Stimulated activated CD4-positive, alpha-beta T cell treated with anti-CD3 and anti-CD28 coated beads, Interleukin-15, amount 100 ng/mL, for 1 hour (primary cell): ENCODE measurements at regions not wholly inside any gene's neighbourhood (a gene's known extent, or its start where the extent isn't known, plus 50 kb on each side); places are given as distances from the start of the nearest gene placed in this dataset.
"Not testable (repeated sequence)": the region's sequence is repeated elsewhere in the genome, so short reads cannot be mapped to it uniquely, and the experiment has no call there.

Source experiments
- DNase-seq, 2 donors: peaks; one replicate each; pipeline ENCODE4 v3.0.0-alpha.2; 2020; ENCODE audit warnings: low read depth in 1 of 2, low spot score in 1 of 2

DNA sequence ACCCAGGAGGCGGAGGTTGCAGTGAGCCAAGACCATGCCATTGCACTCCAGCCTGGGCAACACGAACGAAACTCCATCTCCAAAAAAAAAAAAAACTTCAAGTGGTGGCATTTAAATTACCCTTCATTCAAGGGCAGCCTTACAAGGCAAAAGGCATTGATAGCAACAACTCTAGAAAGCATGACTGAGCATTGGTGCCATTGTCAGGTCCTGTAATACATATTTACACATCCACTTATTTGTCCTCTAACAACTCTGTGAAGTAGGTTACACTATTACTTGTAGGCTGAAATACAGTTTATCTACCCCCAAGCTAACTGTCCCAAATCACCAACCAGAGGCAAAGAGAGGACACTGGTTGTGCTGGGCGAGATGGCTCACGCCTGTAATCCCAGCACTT lies 52.7 kb upstream of the LARP1 start:
- DNase-seq = no peak

DNA sequence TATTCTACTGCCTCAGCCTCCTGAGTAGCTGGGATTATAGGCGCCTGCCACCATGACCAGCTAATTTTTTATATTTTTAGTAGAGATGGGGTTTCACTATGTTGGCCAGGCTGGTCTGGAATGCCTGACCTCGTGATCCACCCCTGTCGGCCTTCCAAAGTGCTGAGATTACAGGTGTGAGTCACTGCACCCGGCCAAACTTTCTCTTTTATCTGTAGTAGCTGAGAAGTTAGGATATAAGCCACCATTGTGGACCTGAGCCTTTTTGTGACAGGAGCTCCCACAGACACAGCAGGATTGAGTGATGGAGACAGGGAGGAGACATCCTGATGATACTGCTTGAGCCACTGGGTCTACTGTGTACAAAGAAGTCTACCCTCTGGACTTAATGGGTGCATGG lies 53.5 kb upstream of the LARP1 start:
- DNase-seq = not testable (repeated sequence)

DNA sequence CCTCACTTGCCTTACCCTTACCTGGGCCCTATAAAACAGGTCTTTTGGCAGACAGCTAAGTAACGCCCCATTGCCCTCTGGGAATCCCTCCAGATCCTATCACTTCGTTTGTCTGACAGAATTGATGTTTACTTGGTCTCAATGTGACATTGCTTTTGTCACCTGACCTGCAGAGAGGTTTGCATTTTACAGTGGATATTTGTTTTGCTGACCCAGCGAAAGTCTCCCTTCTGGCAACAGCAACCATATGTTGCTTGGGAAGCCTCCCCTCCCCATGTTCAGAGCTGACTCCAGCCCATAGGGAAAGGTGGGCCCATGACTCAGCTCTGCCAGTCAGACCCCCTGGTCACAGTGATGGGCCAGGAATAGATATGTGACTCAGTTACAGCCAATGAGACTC lies 54.0 kb upstream of the LARP1 start:
- no peak for DNase-seq

DNA sequence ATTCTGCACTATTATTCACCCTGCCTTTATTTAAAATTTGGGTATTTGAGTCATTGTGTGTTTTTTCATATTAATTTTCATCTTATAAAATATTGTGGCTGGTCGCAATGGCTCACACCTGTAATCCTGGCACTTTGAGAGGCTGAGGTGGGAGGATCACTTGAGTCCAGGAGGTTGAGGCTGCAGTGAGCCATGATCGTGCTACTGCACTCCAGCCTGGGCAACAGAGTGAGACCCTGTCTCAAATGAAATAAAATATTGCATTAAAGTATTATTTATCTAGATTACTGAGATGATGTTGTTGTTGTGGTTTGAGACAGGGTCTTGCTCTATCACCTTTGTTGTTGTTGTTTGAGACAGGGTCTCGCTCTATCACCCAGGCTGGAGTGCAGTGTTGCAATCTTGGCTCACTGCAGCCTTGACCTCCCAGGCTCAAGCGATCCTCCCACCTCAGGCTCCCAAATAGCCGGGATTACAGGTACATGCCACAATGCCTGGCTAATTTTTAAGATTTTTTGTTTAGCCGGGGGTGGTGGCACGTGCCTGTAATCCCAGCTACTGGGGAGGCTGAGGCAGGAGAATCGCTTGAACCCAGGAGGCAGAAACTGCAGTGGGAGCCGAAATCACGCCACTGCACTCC lies 54.8 kb upstream of the LARP1 start:
- DNase-seq = not testable (repeated sequence)

DNA sequence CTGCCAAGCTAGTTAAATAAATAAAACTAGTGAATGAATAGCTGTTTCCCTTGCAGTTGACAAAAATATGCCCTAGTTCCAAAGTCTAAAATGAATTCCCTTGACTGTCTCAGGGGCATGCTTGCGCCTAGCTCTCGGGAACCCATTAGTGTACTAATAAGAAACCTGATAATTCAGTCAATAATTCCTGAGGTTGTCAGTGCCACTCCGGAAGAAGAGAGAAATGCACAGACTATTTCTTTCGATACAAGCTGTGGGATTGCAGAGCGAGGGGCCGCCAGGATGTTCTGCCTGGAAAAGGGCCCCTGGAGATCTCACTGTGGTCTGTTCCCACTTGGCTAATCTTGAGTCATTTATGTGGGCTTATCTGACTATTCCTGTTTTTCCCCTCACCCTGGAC lies 56.4 kb upstream of the LARP1 start:
- no peak for DNase-seq

DNA sequence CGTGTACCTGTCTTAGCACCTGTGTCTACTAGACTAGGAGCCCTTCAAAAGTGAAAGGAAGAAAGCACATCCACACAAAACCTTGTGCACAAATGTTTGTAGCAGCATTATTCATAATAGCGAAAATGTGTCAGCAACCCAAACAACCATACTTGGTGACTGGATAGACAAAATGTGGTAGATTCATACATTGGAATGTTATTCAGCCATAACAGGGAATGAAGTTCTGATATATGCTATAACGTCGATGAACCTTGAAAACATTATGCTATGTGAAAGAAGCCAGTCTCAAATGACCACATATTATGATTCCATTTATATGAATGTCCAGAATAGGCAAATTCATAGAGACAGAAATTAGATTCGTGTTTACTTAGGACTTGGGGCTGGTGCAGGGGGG lies 57.8 kb upstream of the LARP1 start:
- DNase-seq = no peak

DNA sequence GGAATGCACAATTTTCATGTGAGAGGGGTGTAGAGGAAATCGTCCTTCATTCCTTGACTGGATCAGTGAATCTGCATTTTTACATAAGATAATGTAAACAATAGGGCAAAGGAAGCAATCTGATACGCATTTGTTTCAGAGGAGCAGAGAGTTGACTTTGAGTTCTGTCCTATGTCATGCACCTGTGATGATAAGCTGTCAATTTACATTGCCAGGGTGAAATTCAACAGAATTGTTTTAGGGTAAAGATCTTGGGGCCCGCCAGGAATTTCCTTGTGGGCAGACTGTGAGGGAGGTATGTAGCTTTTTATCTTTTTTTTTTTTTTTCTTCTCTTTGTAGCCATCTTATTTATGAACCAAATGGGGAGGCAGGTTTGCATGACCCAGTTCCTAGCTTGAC lies 58.3 kb upstream of the LARP1 start:
- no peak for DNase-seq

DNA sequence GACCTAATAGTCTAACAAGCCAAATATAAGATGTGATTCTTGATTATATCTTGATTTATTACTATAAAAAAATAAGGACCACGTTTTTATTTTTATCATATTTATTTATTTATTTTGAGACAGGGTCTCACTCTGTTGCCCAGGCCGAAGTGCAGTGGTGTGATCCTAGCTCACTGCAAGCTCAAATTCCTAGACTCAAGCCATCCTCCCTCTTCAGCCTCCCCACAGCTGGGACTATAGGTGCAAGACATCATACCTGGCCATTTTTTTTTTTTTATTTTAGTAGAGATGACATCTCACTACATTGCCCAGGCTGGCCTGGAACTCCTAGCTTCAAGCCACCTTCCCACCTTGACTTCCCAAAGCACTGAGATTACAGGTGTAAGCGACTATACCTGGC lies 61.0 kb upstream of the LARP1 start:
- no peak for DNase-seq

DNA sequence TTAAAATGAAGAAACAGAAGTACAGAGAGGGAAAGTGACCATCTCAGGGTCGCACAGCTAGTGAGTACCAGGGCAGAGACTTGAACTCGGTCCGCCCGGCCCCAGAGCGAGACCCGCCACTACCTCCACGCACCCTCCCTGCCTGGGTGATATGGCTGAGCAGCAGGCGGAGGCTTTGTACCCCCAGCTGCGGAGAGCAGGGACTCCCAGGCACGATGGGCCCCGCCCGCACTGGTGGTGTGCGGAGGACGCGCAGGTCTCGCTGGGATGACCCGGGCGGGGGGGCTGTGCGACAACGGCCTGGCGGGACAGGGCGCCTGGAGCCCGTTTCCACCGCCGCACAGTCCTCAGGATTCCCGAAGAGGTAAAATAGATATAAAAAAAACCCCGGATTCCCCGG lies 64.7 kb upstream of the LARP1 start:
- no peak for DNase-seq

DNA sequence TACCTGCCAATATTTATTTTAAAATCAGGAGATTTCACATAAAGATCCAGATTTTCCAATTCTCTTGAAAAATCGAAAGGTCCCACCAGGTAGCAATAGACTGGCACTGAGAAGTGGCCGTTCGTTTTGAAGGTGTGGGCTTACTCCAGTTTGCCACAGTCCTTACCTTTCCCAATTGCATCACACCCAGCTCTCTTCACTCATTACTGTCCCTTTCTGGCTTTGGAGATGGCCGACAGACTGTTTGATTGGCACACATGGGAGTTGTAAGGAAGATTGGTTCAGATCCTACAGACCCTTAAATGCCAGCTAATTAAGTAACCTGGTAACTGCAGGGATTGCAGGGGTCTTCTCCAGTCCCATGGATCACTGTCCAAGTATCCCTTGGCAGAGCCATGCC lies 68.7 kb upstream of the LARP1 start:
- DNase-seq = no peak

DNA sequence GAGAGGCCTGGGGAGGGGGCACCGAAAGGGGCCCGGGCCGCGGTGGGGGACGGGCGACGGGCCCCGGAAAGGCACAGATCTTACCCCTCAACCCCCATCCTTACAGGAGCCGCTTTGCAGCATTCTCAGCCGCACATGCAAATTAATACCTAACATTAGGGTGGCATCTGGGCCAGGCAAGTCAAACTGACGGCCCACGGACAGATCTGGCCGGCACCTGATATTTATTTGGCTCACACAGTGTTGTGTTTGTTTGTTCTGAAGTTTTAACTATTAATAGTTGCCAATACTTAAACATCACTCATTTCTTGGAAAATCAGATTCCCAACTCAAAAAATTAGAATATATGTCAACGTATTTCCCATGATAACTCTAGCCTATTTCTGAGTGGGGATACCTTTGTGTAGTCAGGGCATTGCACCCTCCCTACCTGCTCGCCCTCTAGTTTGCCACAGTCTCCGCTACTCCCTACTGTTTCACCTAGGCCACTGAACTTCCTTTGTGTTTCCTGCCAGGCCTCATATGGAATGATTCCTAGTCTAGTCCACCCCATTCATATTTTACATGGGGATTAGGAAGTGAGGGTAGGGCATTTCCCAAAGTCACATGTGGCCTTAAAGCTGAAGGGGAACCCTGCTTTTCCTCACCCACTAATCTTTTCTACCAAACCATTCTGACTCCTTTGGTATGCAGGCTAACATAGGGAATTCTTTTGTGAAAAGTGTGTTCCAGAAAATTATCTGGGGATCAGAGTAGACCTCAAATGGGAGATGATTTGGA lies 71.9 kb upstream of the LARP1 start:
- no peak for DNase-seq

DNA sequence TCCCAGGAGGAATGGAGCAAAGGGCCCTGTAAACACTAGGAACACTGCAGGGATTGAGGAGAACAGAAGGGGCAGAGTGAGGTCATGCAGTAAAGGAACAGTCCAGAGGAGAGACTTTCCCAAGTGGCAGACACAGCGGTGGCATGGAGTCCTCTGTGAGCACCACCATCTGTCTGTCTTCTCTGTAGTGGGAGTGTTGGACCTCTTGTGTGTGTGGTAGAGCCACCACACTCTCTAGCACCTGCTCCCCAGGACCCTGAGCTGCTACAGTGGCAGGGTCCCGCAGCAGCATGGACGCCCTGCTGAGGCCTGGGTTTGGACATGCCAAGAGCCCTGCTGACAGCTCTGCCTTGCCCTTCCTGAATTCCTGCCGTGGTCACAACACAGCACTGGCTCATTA lies 75.7 kb upstream of the LARP1 start:
- DNase-seq = no peak

DNA sequence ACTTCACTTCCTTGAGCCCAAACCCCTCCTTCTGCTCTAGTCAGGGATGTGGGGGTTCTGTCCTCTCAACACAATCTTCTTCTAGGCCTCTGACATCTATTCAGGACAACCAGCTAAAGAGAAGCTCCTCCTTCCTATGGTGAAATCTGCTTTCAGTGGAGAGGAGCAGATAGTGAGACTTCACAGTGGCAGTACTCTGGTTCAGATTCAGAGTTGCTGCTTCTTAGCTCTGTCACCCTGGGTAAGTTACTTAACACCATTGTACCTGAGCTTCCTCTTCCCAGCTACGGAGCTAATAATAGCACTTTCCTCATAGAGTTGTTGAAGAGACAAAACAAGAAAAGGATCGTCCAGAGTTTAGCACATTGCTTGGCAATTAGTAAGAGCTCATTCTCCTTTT lies 77.3 kb upstream of the LARP1 start:
- no peak for DNase-seq

DNA sequence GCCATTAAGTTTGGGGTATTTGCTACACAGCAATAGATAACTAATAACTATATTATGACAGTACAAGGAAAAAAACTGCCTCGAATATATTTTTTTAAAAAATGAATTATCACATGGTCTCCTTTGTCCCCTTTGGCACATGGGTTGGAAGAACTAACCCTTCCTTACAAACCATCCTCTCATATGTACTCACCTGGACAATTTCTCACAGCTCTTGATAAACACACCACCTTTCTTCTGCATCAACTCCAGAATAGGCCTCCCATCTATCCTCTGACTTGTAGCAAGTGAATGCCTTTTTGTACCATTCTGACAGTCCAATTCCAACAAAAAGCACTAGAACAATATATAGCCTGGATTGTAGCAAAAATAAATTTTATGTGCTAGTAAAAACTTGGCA lies 78.7 kb upstream of the LARP1 start:
- no peak for DNase-seq

DNA sequence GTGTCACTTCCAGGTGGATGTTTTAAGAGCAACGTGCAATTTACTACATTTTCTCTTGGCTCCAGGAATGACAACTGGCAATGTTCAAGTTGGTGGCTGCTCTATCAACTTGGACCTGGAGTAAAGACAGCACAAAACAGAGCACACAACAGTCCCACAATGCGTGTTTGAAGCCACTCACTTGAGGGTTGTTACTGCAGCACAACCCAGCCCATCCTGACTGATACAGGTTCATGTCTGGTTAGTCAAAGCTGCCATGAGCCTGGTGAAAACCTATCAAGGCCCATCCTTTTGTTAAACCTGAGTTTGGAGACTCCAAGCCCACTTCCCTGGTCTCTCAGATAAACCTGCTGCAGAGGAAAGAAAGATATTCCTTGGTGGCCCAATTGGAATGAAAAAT lies 81.1 kb upstream of the LARP1 start:
- no peak for DNase-seq

DNA sequence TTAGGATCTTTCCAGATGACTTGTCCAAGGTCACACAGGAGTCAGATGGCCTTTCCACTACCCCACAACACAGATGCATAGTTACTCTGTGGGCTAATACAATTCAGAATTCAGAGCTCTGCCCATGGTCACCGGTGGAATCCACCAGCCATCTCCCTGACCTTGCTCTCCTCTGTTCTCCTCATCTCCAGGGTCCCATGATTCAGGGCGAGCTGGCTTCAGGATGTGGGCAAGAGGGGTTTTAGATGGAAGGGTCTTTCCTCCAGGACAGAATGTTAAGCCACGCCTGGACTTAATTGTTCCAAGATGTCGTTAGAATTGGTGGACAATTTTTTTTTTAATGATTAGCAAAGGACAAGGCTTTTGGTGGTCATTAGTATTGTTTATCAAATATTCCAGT lies 81.7 kb upstream of the LARP1 start:
- no peak for DNase-seq

DNA sequence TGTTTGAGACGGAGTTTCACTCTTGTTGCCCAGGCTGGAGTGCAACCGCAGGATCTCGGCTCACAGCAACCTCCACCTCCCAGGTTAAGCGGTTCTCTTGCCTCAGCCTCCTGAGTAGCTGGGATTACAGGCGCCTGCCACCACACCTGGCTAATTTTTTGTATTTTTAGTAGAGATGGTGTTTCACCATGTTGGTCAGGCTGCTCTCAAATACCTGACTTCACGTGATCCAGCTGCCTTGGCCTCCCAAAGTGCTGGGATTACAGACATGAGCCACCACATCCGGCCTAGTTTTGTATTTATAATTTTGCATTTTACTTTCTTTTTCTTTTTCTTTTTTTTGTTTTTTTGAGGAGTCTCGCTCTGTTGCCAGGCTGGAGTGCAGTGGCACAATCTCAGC lies 85.3 kb upstream of the LARP1 start:
- not testable (repeated sequence) for DNase-seq

DNA sequence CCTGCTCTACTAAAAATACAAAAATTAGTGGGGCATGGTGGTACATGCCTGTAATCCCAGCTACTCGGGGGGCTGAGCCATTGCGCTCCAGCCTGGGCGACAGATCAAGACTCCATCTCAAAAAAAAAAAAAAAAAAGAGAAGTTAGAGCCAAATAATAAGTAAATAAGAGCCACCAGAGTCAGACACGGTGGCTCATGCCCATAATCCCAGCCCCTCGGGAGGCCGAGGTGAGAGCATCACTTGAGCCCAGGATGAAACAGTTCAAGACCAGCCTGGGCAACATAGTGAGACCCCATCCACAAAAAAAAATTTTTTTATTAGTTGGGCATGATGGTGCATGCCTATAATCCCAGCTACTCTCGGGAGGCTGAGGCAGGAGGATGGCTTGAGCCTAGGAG lies 85.8 kb upstream of the LARP1 start:
- no peak for DNase-seq

DNA sequence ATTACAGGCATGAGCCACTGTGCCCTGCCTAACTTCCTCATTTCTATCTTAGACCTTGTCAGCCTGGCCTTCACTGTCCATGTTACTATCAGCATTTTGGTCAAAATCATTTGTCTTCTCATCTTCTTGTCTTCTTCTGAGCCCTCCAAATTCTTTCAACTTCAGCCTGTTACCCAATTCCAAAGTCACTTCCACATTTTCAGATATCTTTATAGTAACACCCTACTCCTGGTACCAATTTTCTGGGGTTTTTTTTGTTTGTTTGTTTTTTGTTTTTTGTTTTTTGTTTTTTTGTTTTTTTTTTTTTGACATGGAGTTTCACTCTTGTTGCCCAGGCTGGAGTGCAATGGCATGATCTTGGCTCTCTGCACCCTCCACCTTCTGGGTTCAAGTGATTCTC lies 90.3 kb upstream of the LARP1 start:
- no peak for DNase-seq

DNA sequence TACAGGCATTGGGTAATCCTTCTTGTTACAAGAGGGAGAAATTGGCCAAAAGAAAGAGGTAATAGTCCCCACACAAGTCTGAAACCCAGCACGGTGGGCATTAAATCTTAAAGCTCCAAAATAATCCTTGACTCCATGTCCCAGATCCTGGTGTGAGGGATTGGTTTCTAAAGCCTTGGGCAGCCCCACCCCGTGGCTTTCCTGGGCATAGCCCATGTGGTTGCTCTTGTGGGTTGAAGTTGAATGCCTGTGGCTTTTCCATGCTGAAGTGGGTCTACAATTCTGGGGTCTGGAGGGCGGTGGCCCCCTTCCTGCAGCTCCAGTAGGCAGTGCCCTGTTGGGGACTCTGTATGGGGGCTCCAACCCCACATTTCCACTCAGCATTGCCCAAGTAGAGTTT lies 91.8 kb upstream of the LARP1 start:
- DNase-seq = no peak

DNA sequence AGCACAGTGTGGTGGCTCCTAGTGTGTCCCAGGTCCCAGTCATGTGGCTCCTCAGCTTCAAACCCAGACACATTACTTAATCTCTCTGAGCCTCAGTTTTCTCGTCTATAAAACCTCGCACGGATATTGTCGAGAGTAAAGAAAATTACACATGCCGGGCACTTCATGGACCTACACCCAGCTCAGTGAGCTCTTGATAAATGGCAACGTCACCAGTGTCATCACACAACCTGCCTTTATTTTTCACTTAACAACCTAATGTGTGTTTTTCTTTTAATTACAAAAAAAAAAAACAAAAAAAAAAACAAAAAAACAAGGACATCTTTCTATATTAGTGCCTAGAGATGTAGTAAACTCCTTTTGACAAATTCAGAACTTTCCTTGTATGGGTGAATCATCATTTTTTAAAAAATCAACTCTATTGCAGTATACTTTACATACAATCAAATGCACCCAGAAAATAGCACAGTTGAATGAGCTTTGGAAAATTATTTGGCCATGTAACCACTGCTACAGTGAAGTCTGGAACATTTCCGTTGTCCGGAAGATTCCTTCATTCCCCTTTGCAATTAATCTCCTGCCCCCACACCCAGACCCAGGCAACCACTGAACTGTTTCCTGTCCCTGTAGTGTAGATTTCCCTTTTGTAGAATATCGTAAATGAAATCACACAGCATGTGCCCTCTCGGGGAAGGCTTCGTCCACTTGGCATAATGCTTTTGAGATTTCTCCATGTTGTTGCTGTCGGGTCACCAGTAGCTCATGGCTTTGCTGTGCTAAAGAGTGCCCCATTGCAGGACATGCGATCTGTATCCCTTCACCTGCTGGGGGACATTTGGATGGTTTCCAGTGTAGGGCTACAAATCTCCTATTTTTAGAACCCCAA lies 100.4 kb upstream of the LARP1 start:
- no peak for DNase-seq
